LNCaP clone FGC (cell line): ENCODE measurements at regions not wholly inside any gene's neighbourhood (a gene's known extent, or its start where the extent isn't known, plus 50 kb on each side); places are given as distances from the start of the nearest gene placed in this dataset.

Experiments used
- DNase-seq: peaks from one replicate; pipeline ENCODE4 v3.0.0-alpha.2; 2011; ENCODE audit warnings: low read depth
- H3K4me3 ChIP-seq: 2 replicates; pipeline ENCODE4 v1.5.1; 2011; ENCODE audit warnings: mild to moderate bottlenecking, low read depth, low read length, control low read depth
- CTCF ChIP-seq: IDR thresholded peaks from 2 replicates; pipeline ENCODE4 v1.5.1; 2012; ENCODE audit warnings: mild to moderate bottlenecking; ENCODE audit not compliant: control insufficient read depth, insufficient read depth; ENCODE audit errors: extremely low read depth

- no peak for TF ChIP-seq CTCF
- no peak for DNase-seq
These were observed 648.8 kb upstream of the COBL start for GRCh38 chr7:51965454-51965853.

GRCh38 chr7:51961804-51962203 lies 645.2 kb upstream of the COBL start:
- no peak for DNase-seq
- no peak for TF ChIP-seq CTCF

More at GRCh38 chr7:51965454-51965853, 648.8 kb upstream of the COBL start:
- no peak overlapping the region for H3K4me3 ChIP-seq

GRCh38 chr7:51950813-51951212 lies 634.2 kb upstream of the COBL start:
- DNase-seq = no peak
- H3K4me3 ChIP-seq = no peak overlapping the region
- no peak for TF ChIP-seq CTCF

More at GRCh38 chr7:51961804-51962203, 645.2 kb upstream of the COBL start:
- H3K4me3 ChIP-seq = no peak overlapping the region

GRCh38 chr7:51949726-51950644 lies 633.4 kb upstream of the COBL start:
- H3K4me3 ChIP-seq = no peak overlapping the region
- TF ChIP-seq CTCF = no peak
- DNase-seq = no peak

- no peak for TF ChIP-seq CTCF
- H3K4me3 ChIP-seq = no peak overlapping the region
- DNase-seq = no peak
These were observed 614.2 kb upstream of the COBL start for GRCh38 chr7:51930834-51931233.

GRCh38 chr7:51929818-51930217 lies 613.2 kb upstream of the COBL start:
- no peak for TF ChIP-seq CTCF
- DNase-seq = no peak
- no peak overlapping the region for H3K4me3 ChIP-seq
